ENCODE measurements at regions not wholly inside any gene's neighbourhood (a gene's known extent, or its start where the extent isn't known, plus 50 kb on each side); places are given as distances from the start of the nearest gene placed in this dataset.

GRCh38 chr5:67817652-67818051 lies 397.9 kb upstream of the PIK3R1 start:
- no peak for TF ChIP-seq CTCF (IDR thresholded peaks at IDR 0.05)
- TF ChIP-seq POLR2AphosphoS5 (IDR thresholded peaks at IDR 0.05): no peak
- TF ChIP-seq POLR2A (IDR thresholded peaks at IDR 0.05): no peak
